Immature natural killer cell (primary cell): ENCODE measurements at regions not wholly inside any gene's neighbourhood (a gene's known extent, or its start where the extent isn't known, plus 50 kb on each side); places are given as distances from the start of the nearest gene placed in this dataset.
"Not testable (repeated sequence)": the region's sequence is repeated elsewhere in the genome, so short reads cannot be mapped to it uniquely, and the experiment has no call there.

ENCODE experiments used
- DNase-seq, 3 donors: peaks; one replicate each; pipeline ENCODE4 v3.0.0; 2022; ENCODE audit warnings: mixed read lengths in 1 of 3
- H3K27ac Mint-ChIP-seq, 6 donors: one replicate each; pipeline ENCODE4 v1.8.0; 2020; ENCODE audit warnings: mixed read lengths in 6 of 6, mild to moderate bottlenecking in 5 of 6, inconsistent platforms in 4 of 6, moderate library complexity in 3 of 6
- H3K27me3 Mint-ChIP-seq, 3 donors: one replicate each; pipeline ENCODE4 v1.8.0; 2020 to 2021; ENCODE audit warnings: low read depth in 3 of 3, mild to moderate bottlenecking in 3 of 3, mixed read lengths in 3 of 3, moderate library complexity in 3 of 3, inconsistent platforms in 1 of 3
- H3K36me3 Mint-ChIP-seq, 3 donors: one replicate each; pipeline ENCODE4 v1.8.0; 2020; ENCODE audit warnings: mixed read lengths in 3 of 3, inconsistent platforms in 2 of 3, mild to moderate bottlenecking in 2 of 3
- H3K4me1 Mint-ChIP-seq, 2 donors: one replicate each; pipeline ENCODE4 v1.8.0; 2020; ENCODE audit warnings: inconsistent platforms in 2 of 2, mild to moderate bottlenecking in 2 of 2, mixed read lengths in 2 of 2, moderate library complexity in 1 of 2
- H3K4me3 Mint-ChIP-seq, 5 donors: one replicate each; pipeline ENCODE4 v1.8.0; 2020; ENCODE audit warnings: mild to moderate bottlenecking in 5 of 5, mixed read lengths in 5 of 5, inconsistent platforms in 3 of 5, moderate library complexity in 3 of 5
- H3K9me3 Mint-ChIP-seq, 6 donors: one replicate each; pipeline ENCODE4 v1.8.0; 2020; ENCODE audit warnings: mild to moderate bottlenecking in 6 of 6, mixed read lengths in 6 of 6, inconsistent platforms in 4 of 6, moderate library complexity in 3 of 6

GRCh38 chr9:135280666-135281065, 193.2 kb downstream of the OLFM1 start:
- H3K27me3 Mint-ChIP-seq: peaks cover 2 to 3% (median 3%) of the 10 kb centered on the region in 3 donors
- H3K27ac Mint-ChIP-seq: no peak overlapping the region

DNA sequence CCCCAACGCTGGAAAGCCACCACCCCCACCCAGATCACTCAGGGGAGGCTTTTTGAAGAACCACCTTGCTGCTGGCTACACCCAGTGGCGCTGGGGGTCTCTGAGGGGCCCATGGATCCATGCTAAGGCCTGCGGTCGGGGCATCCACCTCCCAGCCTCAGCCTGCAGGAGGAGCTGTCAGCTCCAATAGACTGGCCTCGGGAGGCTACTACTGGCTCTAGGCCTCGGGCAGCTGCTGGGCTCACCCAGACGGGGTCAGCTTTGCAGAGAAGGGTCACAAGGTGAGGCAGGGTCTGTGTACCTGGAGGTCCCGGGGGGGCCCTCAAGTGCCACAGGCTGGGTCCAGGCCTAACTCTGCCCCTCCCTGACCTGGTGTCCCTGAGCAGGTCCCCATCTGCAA, 193.7 kb downstream of the OLFM1 start:
- no peak for DNase-seq
- Mint-ChIP-seq H3K27ac (no peak overlapping the region), H3K4me3 (no peak overlapping the region)

More at GRCh38 chr9:135280666-135281065, 193.2 kb downstream of the OLFM1 start:
- no peaks in the 10 kb centered on the region for H3K9me3 Mint-ChIP-seq
- no peak for DNase-seq
- H3K4me1 Mint-ChIP-seq: no peaks in the 10 kb centered on the region
- no peaks in the 10 kb centered on the region for H3K36me3 Mint-ChIP-seq
- H3K4me3 Mint-ChIP-seq: no peak overlapping the region

DNA sequence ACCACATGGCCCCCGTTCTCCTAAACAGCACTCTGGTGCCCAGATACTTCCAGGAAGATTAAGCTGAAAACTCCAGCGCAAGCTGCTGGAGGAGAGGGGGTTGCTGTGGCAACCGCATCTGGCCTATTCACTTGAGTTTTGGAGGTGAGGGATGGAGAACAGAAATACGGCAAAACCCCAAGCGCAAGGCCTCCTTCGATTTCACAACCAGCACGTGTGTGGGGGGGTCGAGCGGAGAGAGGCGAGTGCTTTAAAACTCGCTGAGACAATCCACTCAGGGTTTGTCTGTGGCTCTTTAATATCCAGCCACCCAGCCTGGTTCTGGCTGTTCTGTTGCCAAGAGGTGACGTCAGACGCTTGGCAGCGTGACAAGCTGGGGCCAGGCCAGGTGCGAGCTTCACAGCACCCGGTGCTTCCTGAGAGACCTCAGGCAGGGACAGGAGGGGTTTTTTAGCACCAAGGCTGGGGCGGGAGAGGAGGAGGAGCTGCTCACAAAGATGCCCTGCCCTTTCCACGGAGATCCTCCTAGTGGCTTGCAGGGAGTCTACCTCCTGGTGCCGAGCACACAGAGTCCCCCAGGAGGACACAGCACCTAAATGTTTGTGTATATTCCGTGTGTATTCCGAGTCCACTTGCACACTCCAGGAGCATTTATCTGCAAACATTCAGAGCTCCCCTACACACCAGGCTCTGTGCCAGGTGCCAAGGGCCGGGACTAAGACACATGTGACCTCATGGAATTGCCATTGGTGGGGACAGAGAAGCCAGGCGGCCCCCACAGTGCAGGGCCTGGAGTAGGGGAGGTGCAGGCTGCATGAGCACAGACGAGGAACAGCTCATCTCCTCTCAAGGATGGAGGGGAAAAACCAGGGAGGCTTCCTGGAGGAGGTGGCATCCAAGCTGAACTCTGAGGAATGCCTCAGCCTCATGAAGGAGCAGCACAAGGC, 194.6 kb downstream of the OLFM1 start:
- Mint-ChIP-seq H3K4me1 (no peaks in the 10 kb centered on the region), H3K27me3 (peaks cover 0 to 3% (median 2%) of the 10 kb centered on the region in 3 donors), H3K4me3 (no peak overlapping the region), H3K27ac (no peak overlapping the region), H3K36me3 (no peaks in the 10 kb centered on the region), H3K9me3 (no peaks in the 10 kb centered on the region)
- DNase-seq: no peak

More for the DNA sequence above, 193.7 kb downstream of the OLFM1 start:
- Mint-ChIP-seq H3K36me3 (no peaks in the 10 kb centered on the region), H3K27me3 (peaks cover 1 to 3% (median 2%) of the 10 kb centered on the region in 3 donors), H3K4me1 (no peaks in the 10 kb centered on the region), H3K9me3 (no peaks in the 10 kb centered on the region)

GRCh38 chr9:135282808-135283207, 195.3 kb downstream of the OLFM1 start:
- Mint-ChIP-seq H3K4me3 (no peak overlapping the region), H3K27me3 (peaks cover 0 to 3% (median 2%) of the 10 kb centered on the region in 3 donors), H3K4me1 (no peaks in the 10 kb centered on the region), H3K36me3 (no peaks in the 10 kb centered on the region), H3K27ac (no peak overlapping the region), H3K9me3 (no peaks in the 10 kb centered on the region)
- DNase-seq: no peak

DNA sequence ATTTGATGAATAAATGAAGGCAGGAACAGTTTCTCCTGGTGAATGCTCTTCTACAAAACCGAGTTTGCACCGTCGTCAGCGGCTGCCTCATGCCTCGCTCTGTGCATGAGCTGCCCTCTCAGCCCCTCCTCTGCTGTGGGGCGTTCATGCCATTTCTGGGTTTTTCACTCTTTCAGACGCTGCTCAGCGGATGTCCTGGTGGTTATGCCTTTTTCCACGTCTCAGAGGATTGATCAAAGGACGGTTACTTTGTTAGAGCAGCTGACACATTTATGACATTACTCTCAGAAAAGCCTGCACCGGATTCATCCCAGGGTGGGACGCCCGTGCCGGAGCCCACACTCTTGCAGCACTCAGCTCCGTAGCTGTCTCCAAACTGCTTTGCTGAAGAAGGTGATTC, 195.9 kb upstream of the PPP1R26 start:
- Mint-ChIP-seq H3K36me3 (no peaks in the 10 kb centered on the region), H3K4me1 (no peaks in the 10 kb centered on the region), H3K27me3 (peaks cover 0 to 3% (median 2%) of the 10 kb centered on the region in 3 donors), H3K4me3 (no peak overlapping the region), H3K27ac (no peak overlapping the region), H3K9me3 (no peaks in the 10 kb centered on the region)
- DNase-seq: no peak

- Mint-ChIP-seq H3K27ac (no peak overlapping the region), H3K36me3 (no peaks in the 10 kb centered on the region)
Measured at GRCh38 chr9:135284386-135285134, 195.0 kb upstream of the PPP1R26 start.

GRCh38 chr9:135286187-135286925, 193.2 kb upstream of the PPP1R26 start:
- H3K36me3 Mint-ChIP-seq, H3K27me3 Mint-ChIP-seq, H3K4me1 Mint-ChIP-seq, H3K4me3 Mint-ChIP-seq, DNase-seq, H3K9me3 Mint-ChIP-seq, H3K27ac Mint-ChIP-seq: not testable (repeated sequence)

More at GRCh38 chr9:135284386-135285134, 195.0 kb upstream of the PPP1R26 start:
- H3K4me1 Mint-ChIP-seq: no peaks in the 10 kb centered on the region
- DNase-seq: no peak
- no peaks in the 10 kb centered on the region for H3K9me3 Mint-ChIP-seq
- H3K27me3 Mint-ChIP-seq: peaks cover 0 to 4% (median 2%) of the 10 kb centered on the region in 3 donors
- H3K4me3 Mint-ChIP-seq: no peak overlapping the region

- no peak for DNase-seq
- Mint-ChIP-seq H3K4me1 (no peaks in the 10 kb centered on the region), H3K4me3 (no peak overlapping the region), H3K9me3 (no peaks in the 10 kb centered on the region), H3K27me3 (peaks cover under 1 to 4% (median 2%) of the 10 kb centered on the region in 3 donors), H3K27ac (no peak overlapping the region), H3K36me3 (no peaks in the 10 kb centered on the region)
Measured at GRCh38 chr9:135286961-135287360, 192.6 kb upstream of the PPP1R26 start.

GRCh38 chr9:135287627-135288026, 192.0 kb upstream of the PPP1R26 start:
- H3K27ac Mint-ChIP-seq: no peak overlapping the region
- no peaks in the 10 kb centered on the region for H3K4me1 Mint-ChIP-seq
- H3K27me3 Mint-ChIP-seq: peaks cover 2 to 5% (median 4%) of the 10 kb centered on the region in 3 donors
- no peak overlapping the region for H3K4me3 Mint-ChIP-seq
- DNase-seq: no peak
- no peaks in the 10 kb centered on the region for H3K9me3 Mint-ChIP-seq
- H3K36me3 Mint-ChIP-seq: no peaks in the 10 kb centered on the region

DNA sequence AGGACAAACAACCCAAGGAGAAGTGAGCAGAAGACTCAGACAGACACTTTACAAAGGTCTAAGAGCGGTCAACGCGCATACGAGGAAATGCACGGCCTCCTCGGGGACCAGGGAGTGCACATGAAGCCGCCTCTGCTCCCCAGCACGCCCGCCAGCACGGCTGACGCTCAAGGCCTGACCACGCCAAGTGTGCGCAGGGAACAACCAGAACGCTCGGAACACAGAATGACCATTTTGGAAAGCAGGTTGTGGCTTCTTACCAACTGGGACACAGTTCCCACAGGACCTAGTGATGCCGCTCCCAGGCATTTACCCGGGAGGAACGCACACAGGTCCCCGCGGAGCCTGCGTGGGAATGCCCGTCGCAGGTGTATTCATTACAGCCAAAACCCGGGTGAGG, 191.5 kb upstream of the PPP1R26 start:
- peaks cover 1 to 5% (median 2%) of the 10 kb centered on the region in 3 donors for H3K27me3 Mint-ChIP-seq
- no peaks in the 10 kb centered on the region for H3K9me3 Mint-ChIP-seq
- DNase-seq: no peak
- H3K27ac Mint-ChIP-seq: no peak overlapping the region
- H3K4me3 Mint-ChIP-seq: no peak overlapping the region
- H3K36me3 Mint-ChIP-seq: no peaks in the 10 kb centered on the region
- no peaks in the 10 kb centered on the region for H3K4me1 Mint-ChIP-seq

DNA sequence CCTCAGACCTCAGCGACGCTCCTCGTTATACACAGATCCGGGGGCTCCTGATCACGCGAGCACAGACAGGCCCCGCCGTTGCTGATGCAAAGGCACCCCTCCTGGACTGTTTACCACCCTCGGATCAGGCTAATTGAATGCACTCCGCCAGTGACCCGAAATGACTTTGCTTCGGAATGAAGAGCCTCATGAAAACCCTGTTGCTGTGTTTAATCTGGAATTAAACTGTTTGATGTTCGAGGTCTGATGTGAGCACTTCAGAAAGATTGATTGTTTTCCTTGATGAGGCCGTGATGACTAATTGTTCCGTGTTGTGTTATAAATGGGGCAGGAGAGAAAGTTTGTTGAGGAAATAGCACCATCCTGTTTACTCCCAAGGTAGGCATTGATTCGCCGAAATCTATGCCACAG, 190.5 kb upstream of the PPP1R26 start:
- Mint-ChIP-seq H3K27me3 (peaks cover 1 to 5% (median 2%) of the 10 kb centered on the region in 3 donors), H3K4me3 (no peak overlapping the region), H3K9me3 (no peaks in the 10 kb centered on the region), H3K4me1 (no peaks in the 10 kb centered on the region), H3K27ac (no peak overlapping the region), H3K36me3 (no peaks in the 10 kb centered on the region)
- DNase-seq: no peak

GRCh38 chr9:135290086-135290485, 189.5 kb upstream of the PPP1R26 start:
- Mint-ChIP-seq H3K9me3 (no peaks in the 10 kb centered on the region), H3K27me3 (peaks cover 1 to 5% (median 2%) of the 10 kb centered on the region in 3 donors), H3K4me1 (no peaks in the 10 kb centered on the region), H3K36me3 (no peaks in the 10 kb centered on the region), H3K27ac (no peak overlapping the region), H3K4me3 (no peak overlapping the region)
- DNase-seq: no peak

- Mint-ChIP-seq H3K36me3 (no peaks in the 10 kb centered on the region), H3K4me1 (no peaks in the 10 kb centered on the region), H3K9me3 (no peaks in the 10 kb centered on the region), H3K4me3 (no peak overlapping the region), H3K27ac (no peak overlapping the region), H3K27me3 (peaks cover 1 to 5% (median 3%) of the 10 kb centered on the region in 3 donors)
- DNase-seq: no peak
Measured at GRCh38 chr9:135290566-135290965, 189.0 kb upstream of the PPP1R26 start.
